IPS-18a (cell line): ENCODE measurements at regions not wholly inside any gene's neighbourhood (a gene's known extent, or its start where the extent isn't known, plus 50 kb on each side); places are given as distances from the start of the nearest gene placed in this dataset.

Experiments
- H3K27ac ChIP-seq: one replicate; pipeline ENCODE4 v1.5.1; 2013; ENCODE audit warnings: low read length
- H3K27me3 ChIP-seq: one replicate; pipeline ENCODE4 v1.6.1; 2013; ENCODE audit warnings: mild to moderate bottlenecking, low read length; ENCODE audit not compliant: control insufficient read depth, insufficient read depth
- H3K36me3 ChIP-seq: one replicate; pipeline ENCODE4 v1.6.1; 2013; ENCODE audit warnings: low read depth, low read length; ENCODE audit not compliant: control insufficient read depth
- H3K4me1 ChIP-seq: one replicate; pipeline ENCODE4 v1.6.1; 2013; ENCODE audit warnings: low read depth, low read length; ENCODE audit not compliant: control insufficient read depth
- H3K4me3 ChIP-seq: one replicate; pipeline ENCODE4 v1.5.1; 2013; ENCODE audit warnings: low read length
- H3K9ac ChIP-seq: one replicate; pipeline ENCODE4 v1.6.1; 2013; ENCODE audit warnings: mild to moderate bottlenecking, low read length, moderate library complexity
- H3K9me3 ChIP-seq: one replicate; pipeline ENCODE4 v1.6.1; 2013; ENCODE audit warnings: low read depth, low read length; ENCODE audit not compliant: control insufficient read depth

DNA sequence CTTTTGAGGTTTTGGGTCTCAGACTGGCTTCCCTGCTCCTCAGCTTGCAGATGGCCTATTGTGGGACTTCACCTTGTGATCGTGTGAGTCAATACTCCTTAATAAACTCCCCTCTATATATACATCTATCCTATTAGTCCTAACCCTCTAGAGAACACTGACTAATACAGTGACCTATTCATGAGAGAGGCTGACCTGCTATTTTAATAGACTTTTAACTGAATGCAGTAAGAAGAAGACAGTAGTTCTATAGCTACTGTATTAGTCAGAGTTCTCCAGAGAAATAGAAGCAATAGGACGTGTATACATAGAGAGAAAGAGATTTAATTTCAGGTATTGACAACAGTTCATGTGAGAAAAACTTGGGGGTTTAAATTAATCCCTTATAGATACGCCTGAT lies 53.3 kb upstream of the SMLR1 start:
- no peak overlapping the region for H3K4me3 ChIP-seq
- H3K4me1 ChIP-seq: no peaks in the 10 kb centered on the region
- no peak overlapping the region for H3K27ac ChIP-seq
- no peaks in the 10 kb centered on the region for H3K36me3 ChIP-seq
- no peaks in the 10 kb centered on the region for H3K9me3 ChIP-seq
- H3K9ac ChIP-seq: no peak overlapping the region
- H3K27me3 ChIP-seq: no peaks in the 10 kb centered on the region

GRCh38 chr6:130775411-130776012 lies 51.7 kb upstream of the SMLR1 start:
- no peak overlapping the region for H3K4me3 ChIP-seq
- H3K27ac ChIP-seq: no peak overlapping the region
- no peaks in the 10 kb centered on the region for H3K27me3 ChIP-seq
- H3K4me1 ChIP-seq: no peaks in the 10 kb centered on the region
- no peaks in the 10 kb centered on the region for H3K9me3 ChIP-seq
- no peaks in the 10 kb centered on the region for H3K36me3 ChIP-seq
- no peak overlapping the region for H3K9ac ChIP-seq

DNA sequence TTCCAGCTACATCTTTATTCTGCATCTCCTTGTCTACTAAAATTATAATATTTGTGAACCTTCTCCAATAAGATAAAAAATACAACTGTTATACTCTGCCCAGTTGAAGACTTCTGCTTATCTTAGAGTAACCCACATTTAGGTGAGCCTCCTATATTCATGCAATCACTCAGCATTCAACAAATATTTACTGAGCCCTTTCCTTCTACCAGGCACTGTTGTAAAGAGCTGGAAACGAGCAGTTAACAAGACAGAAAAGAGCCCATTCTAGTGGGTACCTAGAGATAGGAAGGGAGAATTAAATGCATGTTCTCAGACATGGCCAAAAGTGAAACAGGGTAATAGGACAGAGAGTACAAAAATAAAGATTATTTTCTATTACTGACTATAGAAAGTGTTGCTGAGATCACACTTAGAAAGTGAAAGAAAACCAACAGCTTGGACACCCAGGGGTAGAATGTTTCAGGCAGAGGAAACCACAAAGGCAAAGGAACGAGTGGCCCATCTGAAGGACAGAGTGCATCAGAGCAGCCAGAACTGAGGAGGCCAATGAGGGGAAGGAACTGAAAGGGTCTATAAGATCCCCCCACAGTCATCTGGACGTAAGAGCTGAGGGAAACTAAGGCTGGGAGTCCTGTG lies 50.8 kb upstream of the SMLR1 start:
- no peak overlapping the region for H3K4me3 ChIP-seq
- H3K9me3 ChIP-seq: no peaks in the 10 kb centered on the region
- H3K27me3 ChIP-seq: no peaks in the 10 kb centered on the region
- no peaks in the 10 kb centered on the region for H3K4me1 ChIP-seq
- H3K9ac ChIP-seq: no peak overlapping the region
- no peaks in the 10 kb centered on the region for H3K36me3 ChIP-seq
- H3K27ac ChIP-seq: no peak overlapping the region
